ENCODE measurements at regions not wholly inside any gene's neighbourhood (a gene's known extent, or its start where the extent isn't known, plus 50 kb on each side); places are given as distances from the start of the nearest gene placed in this dataset.

GRCh38 chr5:34501840-34502239, 154.3 kb upstream of the RAI14 start:
- Mint-ChIP-seq H3K4me1 (peaks cover 0 to 16% (median 1%) of the 10 kb centered on the region in 4 donors), H3K4me3 (no peak overlapping the region), H3K36me3 (no peaks in the 10 kb centered on the region), H3K27me3 (peaks cover 9 to 41% (median 18%) of the 10 kb centered on the region in 5 donors), H3K27ac (no peak overlapping the region), H3K9me3 (no peaks in the 10 kb centered on the region)
- POLR2A ChIA-PET, result no interaction called here
- ATAC-seq, result no peak
- no peak for DNase-seq

- no peaks in the 10 kb centered on the region for H3K36me3 Mint-ChIP-seq
- H3K9me3 Mint-ChIP-seq, result no peaks in the 10 kb centered on the region
- no peak for ATAC-seq
- POLR2A ChIA-PET, result no interaction called here
- peaks cover 0 to 15% (median 1%) of the 10 kb centered on the region in 4 donors for H3K4me1 Mint-ChIP-seq
- H3K4me3 Mint-ChIP-seq, result no peak overlapping the region
- no peak for DNase-seq
- H3K27me3 Mint-ChIP-seq, result peaks cover 11 to 41% (median 20%) of the 10 kb centered on the region in 5 donors
- no peak overlapping the region for H3K27ac Mint-ChIP-seq
Observed at GRCh38 chr5:34502581-34502980, 153.5 kb upstream of the RAI14 start.

- no peak for DNase-seq
- Mint-ChIP-seq H3K4me3 (no peak overlapping the region), H3K9me3 (no peaks in the 10 kb centered on the region), H3K27me3 (peaks cover 11 to 41% (median 23%) of the 10 kb centered on the region in 5 donors), H3K27ac (peak overlapping the region in 1 of 10 donors; percentile 50), H3K36me3 (no peaks in the 10 kb centered on the region), H3K4me1 (peaks cover 0 to 12% (median 1%) of the 10 kb centered on the region in 4 donors)
- POLR2A ChIA-PET, result no interaction called here
- no peak for ATAC-seq
Observed at GRCh38 chr5:34503379-34504253, 152.5 kb upstream of the RAI14 start.

GRCh38 chr5:34504967-34505366, 151.2 kb upstream of the RAI14 start:
- H3K36me3 Mint-ChIP-seq, result no peaks in the 10 kb centered on the region
- H3K9me3 Mint-ChIP-seq, result no peaks in the 10 kb centered on the region
- H3K4me1 Mint-ChIP-seq, result peaks cover 0 to 2% (median 0%) of the 10 kb centered on the region in 4 donors
- peaks cover 11 to 41% (median 23%) of the 10 kb centered on the region in 5 donors for H3K27me3 Mint-ChIP-seq
- no peak overlapping the region for H3K27ac Mint-ChIP-seq
- H3K4me3 Mint-ChIP-seq, result no peak overlapping the region
- DNase-seq, result no peak
- POLR2A ChIA-PET, result no interaction called here
- ATAC-seq, result no peak

GRCh38 chr5:34505731-34506130, 150.4 kb upstream of the RAI14 start:
- no peaks in the 10 kb centered on the region for H3K4me1 Mint-ChIP-seq

GRCh38 chr5:34507933-34508332, 148.2 kb upstream of the RAI14 start:
- no peak for DNase-seq
- H3K9me3 Mint-ChIP-seq, result no peaks in the 10 kb centered on the region
- ATAC-seq, result no peak
- no peaks in the 10 kb centered on the region for H3K36me3 Mint-ChIP-seq
- H3K27ac Mint-ChIP-seq, result no peak overlapping the region
- POLR2A ChIA-PET, result no interaction called here
- H3K4me3 Mint-ChIP-seq, result no peak overlapping the region
- H3K27me3 Mint-ChIP-seq, result peaks cover 16 to 29% (median 20%) of the 10 kb centered on the region in 5 donors
- H3K4me1 Mint-ChIP-seq, result no peaks in the 10 kb centered on the region

More at GRCh38 chr5:34505731-34506130, 150.4 kb upstream of the RAI14 start:
- no peak overlapping the region for H3K27ac Mint-ChIP-seq
- POLR2A ChIA-PET, result no interaction called here
- no peaks in the 10 kb centered on the region for H3K36me3 Mint-ChIP-seq
- no peaks in the 10 kb centered on the region for H3K9me3 Mint-ChIP-seq
- H3K4me3 Mint-ChIP-seq, result no peak overlapping the region
- peaks cover 11 to 41% (median 23%) of the 10 kb centered on the region in 5 donors for H3K27me3 Mint-ChIP-seq
- ATAC-seq (no peak), DNase-seq (no peak)

GRCh38 chr5:34509392-34509791, 146.7 kb upstream of the RAI14 start:
- peak overlapping the region in 1 of 10 donors; percentile 37 for H3K27ac Mint-ChIP-seq
- peaks cover 13 to 21% (median 14%) of the 10 kb centered on the region in 5 donors for H3K27me3 Mint-ChIP-seq
- ATAC-seq (no peak), DNase-seq (no peak)
- H3K36me3 Mint-ChIP-seq, result no peaks in the 10 kb centered on the region
- POLR2A ChIA-PET, result no interaction called here
- no peaks in the 10 kb centered on the region for H3K4me1 Mint-ChIP-seq
- no peak overlapping the region for H3K4me3 Mint-ChIP-seq
- H3K9me3 Mint-ChIP-seq, result no peaks in the 10 kb centered on the region

- Mint-ChIP-seq H3K4me3 (no peak overlapping the region), H3K27ac (no peak overlapping the region), H3K36me3 (no peaks in the 10 kb centered on the region), H3K4me1 (no peaks in the 10 kb centered on the region), H3K9me3 (no peaks in the 10 kb centered on the region), H3K27me3 (peaks cover 8 to 21% (median 13%) of the 10 kb centered on the region in 5 donors)
- ATAC-seq, result no peak
- POLR2A ChIA-PET, result no interaction called here
- DNase-seq, result no peak
Observed at GRCh38 chr5:34510002-34510401, 146.1 kb upstream of the RAI14 start.

GRCh38 chr5:34511063-34511462, 145.1 kb upstream of the RAI14 start:
- Mint-ChIP-seq H3K4me1 (no peaks in the 10 kb centered on the region), H3K27ac (no peak overlapping the region), H3K4me3 (no peak overlapping the region), H3K9me3 (no peaks in the 10 kb centered on the region), H3K36me3 (no peaks in the 10 kb centered on the region), H3K27me3 (peaks cover 0 to 16% (median 10%) of the 10 kb centered on the region in 5 donors)
- ATAC-seq (no peak), DNase-seq (no peak)
- POLR2A ChIA-PET, result no interaction called here

GRCh38 chr5:34511481-34511880, 144.6 kb upstream of the RAI14 start:
- no peaks in the 10 kb centered on the region for H3K9me3 Mint-ChIP-seq
- no peaks in the 10 kb centered on the region for H3K36me3 Mint-ChIP-seq
- H3K4me3 Mint-ChIP-seq, result no peak overlapping the region
- no peak overlapping the region for H3K27ac Mint-ChIP-seq
- H3K4me1 Mint-ChIP-seq, result no peaks in the 10 kb centered on the region
- no peak for DNase-seq
- H3K27me3 Mint-ChIP-seq, result peaks cover 0 to 17% (median 8%) of the 10 kb centered on the region in 5 donors
- POLR2A ChIA-PET, result no interaction called here
- ATAC-seq, result no peak

- DNase-seq, result no peak
- POLR2A ChIA-PET, result no interaction called here
- peaks cover 0 to 22% (median 10%) of the 10 kb centered on the region in 5 donors for H3K27me3 Mint-ChIP-seq
- H3K4me1 Mint-ChIP-seq, result no peaks in the 10 kb centered on the region
- H3K36me3 Mint-ChIP-seq, result no peaks in the 10 kb centered on the region
- no peak for ATAC-seq
- H3K4me3 Mint-ChIP-seq, result no peak overlapping the region
- H3K9me3 Mint-ChIP-seq, result no peaks in the 10 kb centered on the region
- no peak overlapping the region for H3K27ac Mint-ChIP-seq
Observed at GRCh38 chr5:34511915-34512314, 144.2 kb upstream of the RAI14 start.

GRCh38 chr5:34516166-34516565, 140.0 kb upstream of the RAI14 start:
- Mint-ChIP-seq H3K4me3 (no peak overlapping the region), H3K9me3 (no peaks in the 10 kb centered on the region), H3K36me3 (no peaks in the 10 kb centered on the region), H3K27ac (no peak overlapping the region), H3K27me3 (peaks cover 7 to 14% (median 10%) of the 10 kb centered on the region in 5 donors), H3K4me1 (no peaks in the 10 kb centered on the region)
- no peak for DNase-seq
- POLR2A ChIA-PET, result no interaction called here
- ATAC-seq, result no peak

- H3K27me3 Mint-ChIP-seq, result peaks cover 7 to 14% (median 11%) of the 10 kb centered on the region in 5 donors
- H3K4me1 Mint-ChIP-seq, result no peaks in the 10 kb centered on the region
- no peak for DNase-seq
- H3K27ac Mint-ChIP-seq, result no peak overlapping the region
- H3K36me3 Mint-ChIP-seq, result no peaks in the 10 kb centered on the region
- no peak for ATAC-seq
- H3K4me3 Mint-ChIP-seq, result no peak overlapping the region
- POLR2A ChIA-PET, result no interaction called here
- H3K9me3 Mint-ChIP-seq, result no peaks in the 10 kb centered on the region
Observed at GRCh38 chr5:34516686-34517085, 139.4 kb upstream of the RAI14 start.

- POLR2A ChIA-PET, result no interaction called here
- H3K27me3 Mint-ChIP-seq, result peaks cover 5 to 12% (median 11%) of the 10 kb centered on the region in 5 donors
- no peaks in the 10 kb centered on the region for H3K9me3 Mint-ChIP-seq
- no peaks in the 10 kb centered on the region for H3K36me3 Mint-ChIP-seq
- DNase-seq (no peak), ATAC-seq (no peak)
- H3K4me1 Mint-ChIP-seq, result no peaks in the 10 kb centered on the region
- H3K27ac Mint-ChIP-seq, result no peak overlapping the region
- no peak overlapping the region for H3K4me3 Mint-ChIP-seq
Observed at GRCh38 chr5:34517249-34517648, 138.9 kb upstream of the RAI14 start.
